HFF-Myc (cell line): ENCODE measurements at regions not wholly inside any gene's neighbourhood (a gene's known extent, or its start where the extent isn't known, plus 50 kb on each side); places are given as distances from the start of the nearest gene placed in this dataset.

ENCODE experiments used
- DNase-seq: peaks from one replicate; pipeline ENCODE4 v3.0.0-alpha.2; 2011; ENCODE audit warnings: low read depth; ENCODE audit errors: extremely low read depth
- H3K4me3 ChIP-seq: replicated peaks from 2 replicates; pipeline ENCODE4 v1.5.1; 2011; ENCODE audit warnings: low read depth, mild to moderate bottlenecking, control low read depth, low read length
- TF ChIP-seq, protein P1 (sequence below): IDR thresholded peaks from 2 replicates; pipeline ENCODE4 v1.5.1; 2012; ENCODE audit warnings: mild to moderate bottlenecking, low read depth, low read length, control low read depth; ENCODE audit errors: missing control alignments

GRCh38 chrX:20329435-20329834 lies 62.7 kb upstream of the RPS6KA3 start:
- no peak for DNase-seq
- H3K4me3 ChIP-seq, result no peak overlapping the region
- TF ChIP-seq, protein P1, sequence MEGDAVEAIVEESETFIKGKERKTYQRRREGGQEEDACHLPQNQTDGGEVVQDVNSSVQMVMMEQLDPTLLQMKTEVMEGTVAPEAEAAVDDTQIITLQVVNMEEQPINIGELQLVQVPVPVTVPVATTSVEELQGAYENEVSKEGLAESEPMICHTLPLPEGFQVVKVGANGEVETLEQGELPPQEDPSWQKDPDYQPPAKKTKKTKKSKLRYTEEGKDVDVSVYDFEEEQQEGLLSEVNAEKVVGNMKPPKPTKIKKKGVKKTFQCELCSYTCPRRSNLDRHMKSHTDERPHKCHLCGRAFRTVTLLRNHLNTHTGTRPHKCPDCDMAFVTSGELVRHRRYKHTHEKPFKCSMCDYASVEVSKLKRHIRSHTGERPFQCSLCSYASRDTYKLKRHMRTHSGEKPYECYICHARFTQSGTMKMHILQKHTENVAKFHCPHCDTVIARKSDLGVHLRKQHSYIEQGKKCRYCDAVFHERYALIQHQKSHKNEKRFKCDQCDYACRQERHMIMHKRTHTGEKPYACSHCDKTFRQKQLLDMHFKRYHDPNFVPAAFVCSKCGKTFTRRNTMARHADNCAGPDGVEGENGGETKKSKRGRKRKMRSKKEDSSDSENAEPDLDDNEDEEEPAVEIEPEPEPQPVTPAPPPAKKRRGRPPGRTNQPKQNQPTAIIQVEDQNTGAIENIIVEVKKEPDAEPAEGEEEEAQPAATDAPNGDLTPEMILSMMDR, result no peak

DNA sequence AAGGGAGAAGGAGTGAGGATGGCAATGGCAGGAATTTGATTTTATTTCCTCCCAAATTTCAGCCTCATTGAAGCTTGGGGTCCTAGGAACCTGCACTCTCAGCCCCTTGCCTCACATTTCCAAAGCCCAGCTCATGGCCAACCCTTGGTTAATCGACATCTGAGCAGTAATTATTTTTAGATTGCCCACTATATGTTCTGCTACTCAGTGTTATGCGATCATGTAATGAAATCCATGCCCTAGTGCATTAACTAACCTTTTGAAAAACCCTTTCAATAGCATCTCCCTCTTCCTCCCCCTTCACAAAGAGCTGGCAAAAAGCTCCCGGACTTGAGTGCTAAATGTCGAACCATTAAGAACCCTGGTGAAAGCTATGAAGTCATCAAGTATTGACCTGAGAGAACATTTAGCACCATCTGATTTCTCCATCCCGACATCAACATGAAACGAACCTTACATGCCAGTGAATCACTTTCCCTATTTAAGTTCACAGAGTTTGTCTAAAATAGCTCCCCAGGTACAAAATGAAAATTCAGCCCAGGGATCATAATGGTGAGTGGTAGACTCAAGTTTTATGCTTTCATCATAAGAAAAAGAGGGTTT lies 59.2 kb upstream of the RPS6KA3 start:
- TF ChIP-seq, protein P1, result no peak
- DNase-seq, result no peak
- H3K4me3 ChIP-seq, result no peak overlapping the region

GRCh38 chrX:20322887-20323286 lies 56.2 kb upstream of the RPS6KA3 start:
- TF ChIP-seq, protein P1, result no peak
- no peak overlapping the region for H3K4me3 ChIP-seq
- DNase-seq, result no peak

- TF ChIP-seq, protein P1, result no peak
- no peak for DNase-seq
- H3K4me3 ChIP-seq, result no peak overlapping the region
Observed at GRCh38 chrX:20320461-20321159, 53.9 kb upstream of the RPS6KA3 start.

DNA sequence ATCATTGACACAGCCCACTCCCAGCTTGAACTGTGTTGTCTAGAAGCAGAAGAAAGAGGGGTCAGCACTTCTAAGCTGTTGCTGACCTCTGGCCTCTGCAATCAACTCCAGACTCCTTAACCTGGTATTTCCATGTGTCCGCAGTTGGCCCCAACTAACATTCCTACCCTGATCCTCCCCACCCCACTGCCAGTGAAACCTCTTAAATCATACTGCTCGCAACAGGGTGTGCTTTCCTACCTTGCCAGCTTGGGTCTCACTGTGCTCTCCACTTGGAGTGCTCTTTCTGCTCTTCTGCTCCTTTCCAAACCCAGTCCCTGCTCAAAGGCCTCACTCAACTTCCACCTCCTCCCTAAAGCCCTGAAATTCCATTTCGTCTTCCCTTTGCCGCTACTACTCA lies 52.3 kb upstream of the RPS6KA3 start:
- TF ChIP-seq, protein P1, result no peak
- no peak for DNase-seq
- H3K4me3 ChIP-seq, result no peak overlapping the region

- TF ChIP-seq, protein P1, result no peak
Observed at GRCh38 chrX:20317873-20318272, 51.2 kb upstream of the RPS6KA3 start.

More at GRCh38 chrX:20317873-20318272, 51.2 kb upstream of the RPS6KA3 start:
- DNase-seq, result no peak
- no peak overlapping the region for H3K4me3 ChIP-seq
